Prostate gland (tissue), 2 donors: ENCODE measurements at regions not wholly inside any gene's neighbourhood (a gene's known extent, or its start where the extent isn't known, plus 50 kb on each side); places are given as distances from the start of the nearest gene placed in this dataset.
"Not testable (repeated sequence)": the region's sequence is repeated elsewhere in the genome, so short reads cannot be mapped to it uniquely, and the experiment has no call there.

Source experiments
- DNase-seq: peaks from one replicate; pipeline ENCODE4 v3.0.0-alpha.2; 2019; ENCODE audit warnings: low spot score
- H3K27ac ChIP-seq, 2 donors: fragments of 200-600 bp; sonication (generic); 2 replicates each; pipeline ENCODE4 v1.5.1; 2017 to 2019
- H3K27me3 ChIP-seq: fragments of 200-600 bp; sonication (generic); replicated peaks from 2 replicates; pipeline ENCODE4 v1.5.1; 2019; ENCODE audit not compliant: insufficient read depth
- H3K36me3 ChIP-seq, 2 donors: fragments of 200-600 bp; sonication (generic); 1 replicate in 1 of 2; 2 replicates in 1 of 2; pipeline versions ENCODE4 v1.5.1 to v1.8.1; 2017 to 2019
- H3K4me1 ChIP-seq: fragments of 200-600 bp; sonication (generic); replicated peaks from 2 replicates; pipeline ENCODE4 v1.5.1; 2019
- H3K4me3 ChIP-seq, 2 donors: fragments of 200-600 bp; sonication (generic); 2 replicates each; pipeline ENCODE4 v1.5.1; 2017 to 2019
- H3K9me3 ChIP-seq: fragments of 200-600 bp; sonication (generic); 2 replicates; pipeline ENCODE4 v1.5.1; 2017
- POLR2A ChIP-seq: fragments of 450-650 bp; IDR thresholded peaks from one replicate; pipeline ENCODE4 v1.6.1; 2016; ENCODE audit warnings: antibody characterized with exemption, mild to moderate bottlenecking
- POLR2AphosphoS5 ChIP-seq: sonication (generic); formaldehyde crosslinking; IDR thresholded peaks from one replicate; pipeline ENCODE4 v1.6.1; 2017; ENCODE audit warnings: antibody characterized with exemption
- WGBS: methylation state at CpG from one replicate; pipeline ENCODE4 v1.1.5; 2018; 5-methylcytosine and 5-hydroxymethylcytosine counted together
- intact Hi-C: fragments of 100-400 bp; cut with DNase I; formaldehyde crosslinking; loops from one replicate; pipeline ENCODE4 v1.14.2; 2022
- TF ChIP-seq, protein P1 (sequence below), 4 experiments: fragments of 200-600 bp in 2 of 4; fragments of 450-650 bp in 2 of 4; sonication (generic) in 2 of 4; IDR thresholded peaks; 1 replicate in 3 of 4; 2 replicates in 1 of 4; pipeline ENCODE4 v1.5.1; 2016 to 2019; ENCODE audit warnings: antibody characterized with exemption in 4 of 4, mild to moderate bottlenecking in 2 of 4, moderate library complexity in 2 of 4

DNA sequence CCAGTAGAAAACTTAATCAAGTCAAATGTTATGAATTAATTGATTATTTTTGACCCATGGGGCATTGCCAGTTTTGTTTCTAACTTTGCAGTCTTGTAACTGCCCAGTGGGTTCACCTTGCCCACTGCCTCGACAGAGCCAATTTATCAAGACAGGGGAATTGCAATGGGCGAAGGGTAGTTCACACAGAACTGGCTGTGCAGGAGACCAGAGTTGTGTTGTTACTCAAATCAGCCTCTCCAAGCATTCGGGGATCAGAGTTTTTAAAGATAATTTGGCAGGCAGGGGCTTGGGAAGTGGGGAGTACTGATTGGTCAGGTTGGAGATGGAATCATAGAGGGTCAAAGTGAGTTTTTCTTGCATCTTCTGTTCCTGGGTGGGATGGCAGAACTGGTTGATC is 168.5 kb upstream of the COPS8 start:
- Histone ChIP-seq H3K27ac (no peak overlapping the region), H3K36me3 (no peaks in the 10 kb centered on the region), H3K27me3 (no peaks in the 10 kb centered on the region), H3K4me3 (no peak overlapping the region), H3K4me1 (no peaks in the 10 kb centered on the region), H3K9me3 (no peaks in the 10 kb centered on the region)
- intact Hi-C loops: no loop called here
- WGBS: 84% methylated on average over 3 of the region's 3 CpGs
- no peak for DNase-seq
- TF ChIP-seq POLR2A (no peak), POLR2AphosphoS5 (no peak)
- TF ChIP-seq, protein P1, sequence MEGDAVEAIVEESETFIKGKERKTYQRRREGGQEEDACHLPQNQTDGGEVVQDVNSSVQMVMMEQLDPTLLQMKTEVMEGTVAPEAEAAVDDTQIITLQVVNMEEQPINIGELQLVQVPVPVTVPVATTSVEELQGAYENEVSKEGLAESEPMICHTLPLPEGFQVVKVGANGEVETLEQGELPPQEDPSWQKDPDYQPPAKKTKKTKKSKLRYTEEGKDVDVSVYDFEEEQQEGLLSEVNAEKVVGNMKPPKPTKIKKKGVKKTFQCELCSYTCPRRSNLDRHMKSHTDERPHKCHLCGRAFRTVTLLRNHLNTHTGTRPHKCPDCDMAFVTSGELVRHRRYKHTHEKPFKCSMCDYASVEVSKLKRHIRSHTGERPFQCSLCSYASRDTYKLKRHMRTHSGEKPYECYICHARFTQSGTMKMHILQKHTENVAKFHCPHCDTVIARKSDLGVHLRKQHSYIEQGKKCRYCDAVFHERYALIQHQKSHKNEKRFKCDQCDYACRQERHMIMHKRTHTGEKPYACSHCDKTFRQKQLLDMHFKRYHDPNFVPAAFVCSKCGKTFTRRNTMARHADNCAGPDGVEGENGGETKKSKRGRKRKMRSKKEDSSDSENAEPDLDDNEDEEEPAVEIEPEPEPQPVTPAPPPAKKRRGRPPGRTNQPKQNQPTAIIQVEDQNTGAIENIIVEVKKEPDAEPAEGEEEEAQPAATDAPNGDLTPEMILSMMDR (IDR thresholded peaks at IDR 0.05): no peak

DNA sequence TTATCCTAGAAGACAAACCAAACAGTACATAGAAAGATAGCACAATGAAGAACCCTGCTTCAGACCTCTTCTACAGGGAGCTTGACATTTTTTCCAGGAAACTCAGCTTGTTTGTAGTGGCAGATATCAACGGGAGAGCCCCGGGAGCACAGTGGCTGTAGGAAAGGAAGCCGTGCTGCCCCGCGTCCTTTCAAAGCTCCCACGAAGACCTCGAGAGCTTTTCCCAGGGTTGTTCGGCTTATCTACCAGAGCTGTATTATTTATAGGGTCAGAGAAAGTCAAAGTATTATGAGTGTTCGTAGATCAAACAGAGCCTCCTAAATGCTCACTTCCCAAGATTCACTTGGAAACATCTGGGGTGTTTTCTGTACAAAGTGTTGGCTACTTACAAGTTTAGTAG is 167.1 kb upstream of the COPS8 start:
- H3K9me3 ChIP-seq: no peaks in the 10 kb centered on the region
- intact Hi-C loops: no loop called here
- 70% methylated on average over 9 of the region's 9 CpGs for WGBS
- DNase-seq: no peak
- no peaks in the 10 kb centered on the region for H3K27me3 ChIP-seq
- H3K27ac ChIP-seq: no peak overlapping the region
- H3K4me3 ChIP-seq: no peak overlapping the region
- TF ChIP-seq POLR2A (no peak), POLR2AphosphoS5 (no peak)
- TF ChIP-seq, protein P1 (IDR thresholded peaks at IDR 0.05): no peak
- H3K4me1 ChIP-seq: no peaks in the 10 kb centered on the region
- H3K36me3 ChIP-seq: no peaks in the 10 kb centered on the region

DNA sequence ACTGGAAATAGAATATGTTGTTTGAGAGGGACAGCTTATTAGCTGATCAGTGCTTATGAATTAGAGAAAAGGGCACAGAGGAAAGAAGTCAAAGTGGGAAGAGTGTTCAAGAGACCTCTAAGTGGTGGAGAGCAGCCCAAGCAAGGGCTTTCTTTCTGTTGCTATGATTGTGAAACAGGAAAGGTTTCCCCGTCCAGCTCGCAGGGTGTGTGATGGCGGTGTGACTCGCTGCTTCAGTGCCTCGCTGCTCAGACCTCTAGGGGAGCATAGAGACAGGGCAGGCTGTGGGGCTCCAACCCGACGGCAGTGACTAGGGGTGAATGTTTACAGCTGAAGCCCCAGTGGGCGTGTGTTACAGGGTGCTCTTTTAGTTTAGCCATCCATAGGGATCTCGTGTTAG is 166.5 kb upstream of the COPS8 start:
- DNase-seq: no peak
- 86% methylated on average over 9 of the region's 9 CpGs for WGBS
- Histone ChIP-seq H3K27ac (no peak overlapping the region), H3K36me3 (no peaks in the 10 kb centered on the region), H3K4me1 (no peaks in the 10 kb centered on the region), H3K27me3 (no peaks in the 10 kb centered on the region), H3K4me3 (no peak overlapping the region), H3K9me3 (no peaks in the 10 kb centered on the region)
- intact Hi-C loops: no loop called here
- TF ChIP-seq POLR2A: no peak

DNA sequence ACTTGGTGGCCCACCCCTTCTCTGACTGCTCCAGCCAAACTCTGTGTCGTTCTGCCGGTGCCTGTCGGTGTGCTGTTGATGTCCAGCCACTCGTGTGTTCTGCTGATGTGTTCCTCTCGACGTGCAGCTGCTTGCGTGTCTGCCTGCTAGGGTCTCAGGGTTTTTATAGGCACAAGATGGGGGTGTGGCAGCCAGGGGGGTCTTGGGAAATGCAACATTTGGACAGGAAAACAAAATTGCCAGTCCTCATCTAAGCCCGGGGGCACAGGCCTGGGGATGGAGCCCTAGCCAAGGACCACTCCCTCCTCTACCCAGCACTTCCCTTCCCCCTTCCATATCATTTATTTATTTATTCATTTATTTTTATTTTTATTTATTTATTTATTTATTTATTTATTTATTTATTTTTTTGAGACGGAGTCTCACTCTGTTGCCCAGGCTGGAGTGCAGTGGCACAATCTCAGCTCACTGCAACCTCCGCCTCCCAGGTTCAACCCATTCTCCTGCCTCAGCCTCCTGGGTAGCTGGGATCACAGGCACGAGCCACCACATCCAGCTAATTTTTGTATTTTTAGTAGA is 165.8 kb upstream of the COPS8 start:
- H3K36me3 ChIP-seq, H3K27me3 ChIP-seq, H3K27ac ChIP-seq, intact Hi-C loops, H3K4me1 ChIP-seq, DNase-seq, H3K4me3 ChIP-seq, H3K9me3 ChIP-seq: not testable (repeated sequence)
- WGBS: 91% methylated on average over 11 of the region's 11 CpGs

DNA sequence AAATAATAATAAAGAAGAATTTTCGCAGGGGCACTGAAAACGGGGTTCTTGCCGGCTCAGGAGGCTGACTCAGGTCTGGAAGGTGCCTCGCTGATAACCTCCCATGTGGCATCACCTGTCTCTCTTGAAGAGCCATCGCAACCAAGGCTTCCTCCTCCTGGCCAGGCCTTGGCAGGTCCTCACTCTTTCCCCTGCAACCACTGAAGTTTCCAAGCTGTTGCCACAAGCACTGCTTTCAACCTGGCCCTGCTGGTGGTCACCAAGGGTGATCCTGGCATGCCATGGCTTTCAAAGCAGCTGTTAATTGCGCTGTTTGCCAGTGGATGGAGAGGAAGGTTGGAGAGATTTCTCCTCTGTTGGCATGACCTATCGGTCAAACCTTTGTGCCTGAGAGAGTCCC is 163.6 kb upstream of the COPS8 start:
- no peaks in the 10 kb centered on the region for H3K27me3 ChIP-seq
- intact Hi-C loops: no loop called here
- no peaks in the 10 kb centered on the region for H3K4me1 ChIP-seq
- TF ChIP-seq, protein P1 (IDR thresholded peaks at IDR 0.05): no peak
- no peak for TF ChIP-seq POLR2A
- TF ChIP-seq POLR2AphosphoS5: no peak
- H3K4me3 ChIP-seq: no peak overlapping the region
- 95% methylated on average over 7 of the region's 7 CpGs for WGBS
- no peak overlapping the region for H3K27ac ChIP-seq
- DNase-seq: no peak
- H3K36me3 ChIP-seq: no peaks in the 10 kb centered on the region
- H3K9me3 ChIP-seq: no peaks in the 10 kb centered on the region

DNA sequence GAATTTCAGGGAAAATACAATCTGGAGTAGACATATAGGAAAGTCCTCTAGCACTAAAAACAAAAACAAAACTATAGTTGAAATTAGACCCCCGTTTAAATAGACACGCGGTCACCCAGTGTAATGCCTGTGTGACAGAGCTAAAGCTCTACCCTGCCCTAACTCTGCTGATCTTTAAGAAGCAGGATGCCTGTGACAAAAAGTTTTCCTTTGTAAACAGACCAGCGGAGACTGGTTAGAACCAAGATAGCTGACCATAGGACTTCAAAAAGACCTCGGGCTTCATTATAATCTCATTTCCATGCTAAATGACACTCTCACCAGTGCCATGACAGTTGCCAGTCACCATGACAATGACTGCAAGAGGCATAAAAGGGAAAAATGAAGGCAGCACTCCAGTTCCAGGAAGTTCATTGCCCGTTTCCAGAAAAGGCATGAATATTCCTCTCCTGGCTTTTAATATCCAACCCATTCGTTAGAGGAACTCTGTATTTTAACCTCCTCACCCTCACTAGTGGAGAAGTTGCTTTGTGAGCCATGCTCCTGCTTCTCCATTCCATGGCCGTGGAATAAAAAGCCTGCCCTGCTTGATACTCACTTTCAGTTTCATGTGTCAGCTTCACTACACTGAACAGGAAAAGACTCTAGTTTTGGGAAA is 157.2 kb upstream of the COPS8 start:
- Histone ChIP-seq H3K9me3 (no peaks in the 10 kb centered on the region), H3K4me3 (no peak overlapping the region), H3K27ac (no peak overlapping the region), H3K36me3 (no peaks in the 10 kb centered on the region), H3K27me3 (no peaks in the 10 kb centered on the region), H3K4me1 (no peaks in the 10 kb centered on the region)
- TF ChIP-seq, protein P1 (IDR thresholded peaks at IDR 0.05): no peak
- TF ChIP-seq POLR2A (no peak), POLR2AphosphoS5 (no peak)
- WGBS: 64% methylated on average over 8 of the region's 8 CpGs
- DNase-seq: no peak
- intact Hi-C loops: no loop called here
